ENCODE measurements at regions not wholly inside any gene's neighbourhood (a gene's known extent, or its start where the extent isn't known, plus 50 kb on each side); places are given as distances from the start of the nearest gene placed in this dataset.
"Not testable (repeated sequence)": the region's sequence is repeated elsewhere in the genome, so short reads cannot be mapped to it uniquely, and the experiment has no call there.

- no peak for DNase-seq
Observed at GRCh38 chr2:153532140-153532539, 53.6 kb upstream of the RPRM start.

- DNase-seq, result not testable (repeated sequence)
Observed at GRCh38 chr2:153533803-153534202, 55.2 kb upstream of the RPRM start.

- not testable (repeated sequence) for DNase-seq
Observed at GRCh38 chr2:153534590-153534989, 56.0 kb upstream of the RPRM start.

- DNase-seq, result no peak
Observed at GRCh38 chr2:153536115-153536514, 57.6 kb upstream of the RPRM start.

GRCh38 chr2:153538102-153538501 lies 59.5 kb upstream of the RPRM start:
- not testable (repeated sequence) for DNase-seq

GRCh38 chr2:153543635-153544071 lies 65.1 kb upstream of the RPRM start:
- DNase-seq, result no peak

GRCh38 chr2:153546358-153546757 lies 67.8 kb upstream of the RPRM start:
- DNase-seq, result no peak

GRCh38 chr2:153548536-153548935 lies 70.0 kb upstream of the RPRM start:
- DNase-seq, result no peak

- no peak for DNase-seq
Observed at GRCh38 chr2:153551698-153552097, 73.1 kb upstream of the RPRM start.

GRCh38 chr2:153557211-153557610 lies 78.6 kb upstream of the RPRM start:
- peak in 1 of 2 experiments; percentile 2 for DNase-seq

- no peak for DNase-seq
Observed at GRCh38 chr2:153557714-153558113, 79.2 kb upstream of the RPRM start.

GRCh38 chr2:153558247-153558646 lies 79.7 kb upstream of the RPRM start:
- no peak for DNase-seq

GRCh38 chr2:153567367-153567766 lies 88.8 kb upstream of the RPRM start:
- DNase-seq, result no peak

GRCh38 chr2:153568105-153568504 lies 89.5 kb upstream of the RPRM start:
- no peak for DNase-seq

- DNase-seq, result no peak
Observed at GRCh38 chr2:153575171-153575853, 96.8 kb upstream of the RPRM start.

GRCh38 chr2:153584244-153584643 lies 105.7 kb upstream of the RPRM start:
- no peak for DNase-seq

- no peak for DNase-seq
Observed at GRCh38 chr2:153588408-153588807, 109.8 kb upstream of the RPRM start.

- DNase-seq, result no peak
Observed at GRCh38 chr2:153589586-153589985, 111.0 kb upstream of the RPRM start.

GRCh38 chr2:153593086-153593485 lies 114.5 kb upstream of the RPRM start:
- not testable (repeated sequence) for DNase-seq

- DNase-seq, result peak in 1 of 2 experiments; percentile 24
Observed at GRCh38 chr2:153595939-153596338, 117.4 kb upstream of the RPRM start.

- DNase-seq, result no peak
Observed at GRCh38 chr2:153601812-153602211, 123.2 kb upstream of the RPRM start.

GRCh38 chr2:153604133-153604532 lies 125.6 kb upstream of the RPRM start:
- no peak for DNase-seq

- no peak for DNase-seq
Observed at GRCh38 chr2:153606623-153607022, 128.1 kb upstream of the RPRM start.

- DNase-seq, result no peak
Observed at GRCh38 chr2:153622285-153622684, 143.7 kb upstream of the RPRM start.

GRCh38 chr2:153623020-153623419 lies 144.5 kb upstream of the RPRM start:
- DNase-seq, result no peak
